H9 (cell line): ENCODE measurements at regions not wholly inside any gene's neighbourhood (a gene's known extent, or its start where the extent isn't known, plus 50 kb on each side); places are given as distances from the start of the nearest gene placed in this dataset.

ENCODE experiments used
- DNase-seq: peaks from one replicate; pipeline ENCODE4 v3.0.0-alpha.2; 2017
- H2AFZ ChIP-seq: one replicate; pipeline ENCODE4 v1.6.1; 2013; ENCODE audit warnings: mild to moderate bottlenecking, low read length, control low read depth, moderate library complexity
- H2AK5ac ChIP-seq: 2 replicates; pipeline ENCODE4 v1.6.1; 2013; ENCODE audit warnings: low read length, control low read depth, mixed read lengths; ENCODE audit not compliant: insufficient read length
- H2BK120ac ChIP-seq: one replicate; pipeline ENCODE4 v1.6.1; 2013; ENCODE audit warnings: low read depth, mild to moderate bottlenecking, low read length, control low read depth, inconsistent platforms; ENCODE audit not compliant: poor library complexity, severe bottlenecking
- H2BK12ac ChIP-seq: 2 replicates; pipeline ENCODE4 v1.6.1; 2013; ENCODE audit warnings: low read length, control low read depth, mixed read lengths, low read depth; ENCODE audit not compliant: insufficient read length
- H2BK15ac ChIP-seq: 2 replicates; pipeline ENCODE4 v1.6.1; 2013; ENCODE audit warnings: low read depth, low read length, control low read depth
- H2BK20ac ChIP-seq: one replicate; pipeline ENCODE4 v1.6.1; 2013; ENCODE audit warnings: low read depth, mild to moderate bottlenecking, low read length, control low read depth, inconsistent platforms; ENCODE audit not compliant: poor library complexity, severe bottlenecking
- H2BK5ac ChIP-seq: 2 replicates; pipeline ENCODE4 v1.6.1; 2013; ENCODE audit warnings: low read length, control low read depth, mixed read lengths; ENCODE audit not compliant: insufficient read length
- H3K14ac ChIP-seq: 2 replicates; pipeline ENCODE4 v1.6.1; 2013; ENCODE audit warnings: low read length, control low read depth; ENCODE audit not compliant: insufficient read depth
- H3K18ac ChIP-seq: 2 replicates; pipeline ENCODE4 v1.6.1; 2013; ENCODE audit warnings: low read depth, mild to moderate bottlenecking, mixed read lengths, low read length, control low read depth; ENCODE audit not compliant: insufficient read length
- H3K23ac ChIP-seq: 2 replicates; pipeline ENCODE4 v1.6.1; 2013; ENCODE audit warnings: low read length, control low read depth, mixed read lengths, low read depth; ENCODE audit not compliant: insufficient read length
- H3K23me2 ChIP-seq: 2 replicates; pipeline ENCODE4 v1.6.1; 2013; ENCODE audit warnings: low read depth, mild to moderate bottlenecking, mixed read lengths, low read length, control low read depth; ENCODE audit not compliant: insufficient read length, poor library complexity, severe bottlenecking
- H3K27ac ChIP-seq: 2 replicates; pipeline ENCODE4 v1.5.1; 2013; ENCODE audit warnings: low read length, control low read depth, mixed read lengths, low read depth; ENCODE audit not compliant: insufficient read length
- H3K27me3 ChIP-seq: 2 replicates; pipeline ENCODE4 v1.6.1; 2013; ENCODE audit warnings: low read length, control low read depth, inconsistent platforms; ENCODE audit not compliant: insufficient read depth
- H3K4ac ChIP-seq: 2 replicates; pipeline ENCODE4 v1.6.1; 2013; ENCODE audit warnings: low read depth, mild to moderate bottlenecking, control low read depth, inconsistent platforms, low read length, moderate library complexity
- H3K4me1 ChIP-seq: 2 replicates; pipeline ENCODE4 v1.6.1; 2013; ENCODE audit warnings: low read length, control low read depth, inconsistent platforms; ENCODE audit not compliant: insufficient read depth
- H3K4me2 ChIP-seq: 2 replicates; pipeline ENCODE4 v1.6.1; 2013; ENCODE audit warnings: low read length, control low read depth, mixed read lengths; ENCODE audit not compliant: insufficient read length, insufficient read depth
- H3K56ac ChIP-seq: 2 replicates; pipeline ENCODE4 v1.6.1; 2013; ENCODE audit warnings: low read depth, mild to moderate bottlenecking, mixed read lengths, low read length, control low read depth; ENCODE audit not compliant: insufficient read length
- H3K79me1 ChIP-seq: 2 replicates; pipeline ENCODE4 v1.6.1; 2013; ENCODE audit warnings: low read depth, mild to moderate bottlenecking, moderate library complexity, low read length, control low read depth, inconsistent platforms; ENCODE audit not compliant: insufficient read depth, poor library complexity, severe bottlenecking
- H3K79me2 ChIP-seq: 2 replicates; pipeline ENCODE4 v1.6.1; 2013; ENCODE audit warnings: low read length, control low read depth, inconsistent platforms; ENCODE audit not compliant: insufficient read depth
- H3K9ac ChIP-seq: 2 replicates; pipeline ENCODE4 v1.6.1; 2013; ENCODE audit warnings: low read length, control low read depth, mixed read lengths; ENCODE audit not compliant: insufficient read length; ENCODE audit errors: extremely low read depth
- H3K9me3 ChIP-seq: one replicate; pipeline ENCODE4 v1.6.1; 2013; ENCODE audit warnings: low read depth, low read length, inconsistent platforms; ENCODE audit not compliant: control insufficient read depth
- H3T11ph ChIP-seq: one replicate; pipeline ENCODE4 v1.6.1; 2013; ENCODE audit warnings: mild to moderate bottlenecking, low read length, control low read depth, inconsistent platforms
- H4K20me1 ChIP-seq: one replicate; pipeline ENCODE4 v1.6.1; 2013; ENCODE audit not compliant: control insufficient read depth, insufficient read length, insufficient read depth
- H4K5ac ChIP-seq: 2 replicates; pipeline ENCODE4 v1.6.1; 2013; ENCODE audit warnings: low read depth, mild to moderate bottlenecking, mixed read lengths, low read length, control low read depth; ENCODE audit not compliant: insufficient read length
- H4K8ac ChIP-seq: replicated peaks from 2 replicates; pipeline ENCODE4 v1.6.1; 2013; ENCODE audit warnings: low read length, control low read depth, mixed read lengths, low read depth; ENCODE audit not compliant: insufficient read length
- H4K91ac ChIP-seq: 2 replicates; pipeline ENCODE4 v1.6.1; 2013; ENCODE audit warnings: low read depth, mild to moderate bottlenecking, moderate library complexity, mixed read lengths, low read length, control low read depth; ENCODE audit not compliant: insufficient read length
- H3K27ac Mint-ChIP-seq, 3 experiments: 2 replicates in 2 of 3; 3 replicates in 1 of 3; pipeline ENCODE4 v1.8.0; 2020 to 2021; ENCODE audit warnings: mixed read lengths in 3 of 3, mild to moderate bottlenecking in 1 of 3, moderate library complexity in 1 of 3
- H3K27me3 Mint-ChIP-seq: 2 replicates; pipeline ENCODE4 v1.8.0; 2021; ENCODE audit warnings: low read depth, mild to moderate bottlenecking, moderate library complexity, mixed read lengths
- H3K36me3 Mint-ChIP-seq, 3 experiments: 2 replicates in 2 of 3; 3 replicates in 1 of 3; pipeline ENCODE4 v1.8.0; 2020 to 2021; ENCODE audit warnings: low read depth in 3 of 3, mixed read lengths in 3 of 3; ENCODE audit not compliant: insufficient read depth in 1 of 3
- H3K4me1 Mint-ChIP-seq, 2 experiments: 2 replicates each; pipeline ENCODE4 v1.8.0; 2020; ENCODE audit warnings: mixed read lengths in 2 of 2
- H3K4me3 Mint-ChIP-seq, 2 experiments: 2 replicates in 1 of 2; 3 replicates in 1 of 2; pipeline ENCODE4 v1.8.0; 2020 to 2021; ENCODE audit warnings: mild to moderate bottlenecking in 2 of 2, mixed read lengths in 2 of 2, moderate library complexity in 1 of 2
- H3K9me3 Mint-ChIP-seq, 2 experiments: 2 replicates in 1 of 2; 3 replicates in 1 of 2; pipeline ENCODE4 v1.8.0; 2020; ENCODE audit warnings: mild to moderate bottlenecking in 2 of 2, mixed read lengths in 2 of 2, moderate library complexity in 1 of 2
- WGBS: extraction: QIAGEN DNeasy Blood & Tissue Kit; methylation state at CpG from one replicate; pipeline ENCODE4 v1.1.7; 2013; ENCODE audit warnings: missing lambda C conversion rate, low lambda C conversion rate, mixed read lengths; ENCODE audit not compliant: insufficient read length; ENCODE audit errors: extremely low coverage; 5-methylcytosine and 5-hydroxymethylcytosine counted together
- TF ChIP-seq, protein P1 (sequence below): fragments of 200-600 bp; sonication (generic); conservative IDR thresholded peaks from 3 replicates; pipeline ENCODE4 v1.8.0; 2021; ENCODE audit warnings: antibody characterized with exemption, mild to moderate bottlenecking

DNA sequence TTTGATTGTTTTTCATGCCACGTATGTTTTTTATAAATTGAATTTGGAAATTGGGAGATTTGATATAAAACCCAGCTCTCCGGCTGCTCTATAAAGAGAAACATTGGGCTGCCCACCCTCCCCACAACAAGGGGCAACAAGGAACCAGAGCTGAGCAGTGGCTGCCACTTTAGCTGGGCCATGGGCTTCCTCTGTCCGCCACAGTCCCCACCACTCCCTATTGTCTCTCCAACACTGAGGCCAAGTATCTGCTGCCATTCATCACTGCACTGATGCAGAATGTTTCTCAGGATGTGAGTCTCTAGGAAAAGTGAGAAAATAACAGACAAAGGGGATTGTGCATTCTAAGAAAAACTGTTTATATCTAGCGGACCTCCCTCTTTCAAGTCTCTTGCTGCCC lies 106.8 kb downstream of the LITAF start:
- Histone ChIP-seq H4K5ac (no peak overlapping the region), H4K91ac (no peak overlapping the region), H3K4me2 (no peak overlapping the region), H2BK20ac (no peak overlapping the region), H3K79me2 (no peaks in the 10 kb centered on the region), H3K18ac (no peak overlapping the region), H2AK5ac (no peak overlapping the region), H3K56ac (no peak overlapping the region), H4K20me1 (no peaks in the 10 kb centered on the region), H3K23ac (no peak overlapping the region), H3K4me1 (no peaks in the 10 kb centered on the region), H3K79me1 (no peaks in the 10 kb centered on the region), H2BK12ac (no peak overlapping the region), H3K14ac (no peak overlapping the region), H3T11ph (no peak overlapping the region), H3K23me2 (no peaks in the 10 kb centered on the region), H2BK5ac (no peak overlapping the region), H3K27ac (no peak overlapping the region), H2AFZ (no peak overlapping the region), H3K9ac (no peak overlapping the region), H3K9me3 (peaks cover 7% of the 10 kb centered on the region), H4K8ac (no peak overlapping the region), H3K27me3 (no peaks in the 10 kb centered on the region), H3K4ac (no peak overlapping the region), H2BK15ac (no peak overlapping the region), H2BK120ac (no peak overlapping the region)
- no CpG with 5 or more reads among the region's 4 CpGs for WGBS
- DNase-seq = no peak
- peaks cover 9 to 40% (median 15%) of the 10 kb centered on the region in 3 experiments for H3K36me3 Mint-ChIP-seq
- peaks cover 22 to 25% of the 10 kb centered on the region in 2 experiments for H3K9me3 Mint-ChIP-seq
- H3K27ac Mint-ChIP-seq = no peak overlapping the region
- peaks cover 1 to 2% of the 10 kb centered on the region in 2 experiments; a peak in 3 of 4 replicates for H3K4me1 Mint-ChIP-seq
- H3K4me3 Mint-ChIP-seq = no peak overlapping the region
- TF ChIP-seq, protein P1, sequence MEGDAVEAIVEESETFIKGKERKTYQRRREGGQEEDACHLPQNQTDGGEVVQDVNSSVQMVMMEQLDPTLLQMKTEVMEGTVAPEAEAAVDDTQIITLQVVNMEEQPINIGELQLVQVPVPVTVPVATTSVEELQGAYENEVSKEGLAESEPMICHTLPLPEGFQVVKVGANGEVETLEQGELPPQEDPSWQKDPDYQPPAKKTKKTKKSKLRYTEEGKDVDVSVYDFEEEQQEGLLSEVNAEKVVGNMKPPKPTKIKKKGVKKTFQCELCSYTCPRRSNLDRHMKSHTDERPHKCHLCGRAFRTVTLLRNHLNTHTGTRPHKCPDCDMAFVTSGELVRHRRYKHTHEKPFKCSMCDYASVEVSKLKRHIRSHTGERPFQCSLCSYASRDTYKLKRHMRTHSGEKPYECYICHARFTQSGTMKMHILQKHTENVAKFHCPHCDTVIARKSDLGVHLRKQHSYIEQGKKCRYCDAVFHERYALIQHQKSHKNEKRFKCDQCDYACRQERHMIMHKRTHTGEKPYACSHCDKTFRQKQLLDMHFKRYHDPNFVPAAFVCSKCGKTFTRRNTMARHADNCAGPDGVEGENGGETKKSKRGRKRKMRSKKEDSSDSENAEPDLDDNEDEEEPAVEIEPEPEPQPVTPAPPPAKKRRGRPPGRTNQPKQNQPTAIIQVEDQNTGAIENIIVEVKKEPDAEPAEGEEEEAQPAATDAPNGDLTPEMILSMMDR = no peak
- peaks cover 1% of the 10 kb centered on the region; the same call in 1 of the 2 replicates for H3K27me3 Mint-ChIP-seq
